Skin epidermis (tissue), 12 donors: ENCODE measurements at regions not wholly inside any gene's neighbourhood (a gene's known extent, or its start where the extent isn't known, plus 50 kb on each side); places are given as distances from the start of the nearest gene placed in this dataset.

Experiments
- H3K27ac ChIP-seq, 21 experiments: fragments of 200-600 bp; sonication (generic) in 11 of 21; one replicate each; pipeline ENCODE4 v1.5.0; 2020; ENCODE audit warnings: mild to moderate bottlenecking in 3 of 21, inconsistent platforms in 2 of 21, moderate library complexity in 2 of 21
- H3K4me3 ChIP-seq, 7 experiments: fragments of 200-600 bp; sonication (generic) in 2 of 7; one replicate each; pipeline ENCODE4 v1.5.0; 2020; ENCODE audit warnings: inconsistent platforms in 2 of 7, mild to moderate bottlenecking in 2 of 7, moderate library complexity in 1 of 7

- Histone ChIP-seq H3K27ac (no peak overlapping the region), H3K4me3 (no peak overlapping the region)
These were observed 213.2 kb downstream of the PMP22 start for GRCh38 chr17:15051933-15052332.

- Histone ChIP-seq H3K27ac (no peak overlapping the region), H3K4me3 (no peak overlapping the region)
These were observed 215.3 kb downstream of the PMP22 start for GRCh38 chr17:15049795-15050160.

GRCh38 chr17:15048933-15049794, 216.0 kb downstream of the PMP22 start:
- Histone ChIP-seq H3K27ac (no peak overlapping the region), H3K4me3 (no peak overlapping the region)

- H3K27ac ChIP-seq, result no peak overlapping the region
- H3K4me3 ChIP-seq, result no peak overlapping the region
These were observed 216.7 kb downstream of the PMP22 start for GRCh38 chr17:15048381-15048780.

GRCh38 chr17:15042311-15042710, 222.8 kb downstream of the PMP22 start:
- no peak overlapping the region for H3K27ac ChIP-seq
- H3K4me3 ChIP-seq, result no peak overlapping the region

- H3K27ac ChIP-seq, result no peak overlapping the region
- H3K4me3 ChIP-seq, result no peak overlapping the region
These were observed 225.8 kb downstream of the PMP22 start for GRCh38 chr17:15039366-15039765.

- no peak overlapping the region for H3K4me3 ChIP-seq
- peak overlapping the region in 1 of 21 experiments; percentile 16 for H3K27ac ChIP-seq
These were observed 226.5 kb downstream of the PMP22 start for GRCh38 chr17:15038656-15039055.

- Histone ChIP-seq H3K4me3 (no peak overlapping the region), H3K27ac (no peak overlapping the region)
These were observed 228.9 kb downstream of the PMP22 start for GRCh38 chr17:15036238-15036637.

- Histone ChIP-seq H3K4me3 (no peak overlapping the region), H3K27ac (no peak overlapping the region)
These were observed 233.2 kb downstream of the PMP22 start for GRCh38 chr17:15031975-15032374.

- H3K4me3 ChIP-seq, result no peak overlapping the region
- H3K27ac ChIP-seq, result no peak overlapping the region
These were observed 235.7 kb downstream of the PMP22 start for GRCh38 chr17:15029469-15029868.

- no peak overlapping the region for H3K4me3 ChIP-seq
These were observed 237.3 kb downstream of the PMP22 start for GRCh38 chr17:15027853-15028252.

GRCh38 chr17:15026088-15026487, 239.0 kb downstream of the PMP22 start:
- H3K27ac ChIP-seq, result no peak overlapping the region

More at GRCh38 chr17:15027853-15028252, 237.3 kb downstream of the PMP22 start:
- H3K27ac ChIP-seq, result no peak overlapping the region

GRCh38 chr17:15023589-15024336, 241.4 kb downstream of the PMP22 start:
- Histone ChIP-seq H3K4me3 (no peak overlapping the region), H3K27ac (no peak overlapping the region)

More at GRCh38 chr17:15026088-15026487, 239.0 kb downstream of the PMP22 start:
- H3K4me3 ChIP-seq, result no peak overlapping the region

GRCh38 chr17:15019158-15019557, 246.0 kb downstream of the PMP22 start:
- Histone ChIP-seq H3K27ac (no peak overlapping the region), H3K4me3 (no peak overlapping the region)

GRCh38 chr17:15012351-15012980, 252.7 kb downstream of the PMP22 start:
- Histone ChIP-seq H3K27ac (no peak overlapping the region), H3K4me3 (no peak overlapping the region)

- Histone ChIP-seq H3K4me3 (no peak overlapping the region), H3K27ac (no peak overlapping the region)
These were observed 256.0 kb downstream of the PMP22 start for GRCh38 chr17:15009087-15009486.

GRCh38 chr17:15007147-15007553, 258.0 kb downstream of the PMP22 start:
- Histone ChIP-seq H3K27ac (no peak overlapping the region), H3K4me3 (no peak overlapping the region)

- H3K27ac ChIP-seq, result no peak overlapping the region
- H3K4me3 ChIP-seq, result no peak overlapping the region
These were observed 258.6 kb downstream of the PMP22 start for GRCh38 chr17:15006421-15007128.

GRCh38 chr17:15000661-15001060, 264.5 kb downstream of the PMP22 start:
- Histone ChIP-seq H3K27ac (no peak overlapping the region), H3K4me3 (no peak overlapping the region)

- H3K27ac ChIP-seq, result no peak overlapping the region
These were observed 267.8 kb downstream of the PMP22 start for GRCh38 chr17:14997290-14997689.

More at GRCh38 chr17:14997290-14997689, 267.8 kb downstream of the PMP22 start:
- H3K4me3 ChIP-seq, result no peak overlapping the region
